NB4 (cell line): ENCODE measurements at regions not wholly inside any gene's neighbourhood (a gene's known extent, or its start where the extent isn't known, plus 50 kb on each side); places are given as distances from the start of the nearest gene placed in this dataset.

Source experiments
- MAX ChIP-seq: IDR thresholded peaks from 2 replicates; pipeline ENCODE4 v1.6.1; 2011; ENCODE audit warnings: low read depth, low read length
- MYC ChIP-seq: IDR thresholded peaks from 2 replicates; pipeline ENCODE4 v1.6.1; 2011; ENCODE audit warnings: low read depth, low read length
- POLR2A ChIP-seq: IDR thresholded peaks from 2 replicates; pipeline ENCODE4 v1.6.1; 2011; ENCODE audit warnings: mild to moderate bottlenecking; ENCODE audit not compliant: insufficient read length; ENCODE audit errors: extremely low read depth
- TF ChIP-seq, protein P1 (sequence below): IDR thresholded peaks from one replicate; pipeline ENCODE4 v1.5.1; 2012; ENCODE audit warnings: low read depth, low read length

DNA sequence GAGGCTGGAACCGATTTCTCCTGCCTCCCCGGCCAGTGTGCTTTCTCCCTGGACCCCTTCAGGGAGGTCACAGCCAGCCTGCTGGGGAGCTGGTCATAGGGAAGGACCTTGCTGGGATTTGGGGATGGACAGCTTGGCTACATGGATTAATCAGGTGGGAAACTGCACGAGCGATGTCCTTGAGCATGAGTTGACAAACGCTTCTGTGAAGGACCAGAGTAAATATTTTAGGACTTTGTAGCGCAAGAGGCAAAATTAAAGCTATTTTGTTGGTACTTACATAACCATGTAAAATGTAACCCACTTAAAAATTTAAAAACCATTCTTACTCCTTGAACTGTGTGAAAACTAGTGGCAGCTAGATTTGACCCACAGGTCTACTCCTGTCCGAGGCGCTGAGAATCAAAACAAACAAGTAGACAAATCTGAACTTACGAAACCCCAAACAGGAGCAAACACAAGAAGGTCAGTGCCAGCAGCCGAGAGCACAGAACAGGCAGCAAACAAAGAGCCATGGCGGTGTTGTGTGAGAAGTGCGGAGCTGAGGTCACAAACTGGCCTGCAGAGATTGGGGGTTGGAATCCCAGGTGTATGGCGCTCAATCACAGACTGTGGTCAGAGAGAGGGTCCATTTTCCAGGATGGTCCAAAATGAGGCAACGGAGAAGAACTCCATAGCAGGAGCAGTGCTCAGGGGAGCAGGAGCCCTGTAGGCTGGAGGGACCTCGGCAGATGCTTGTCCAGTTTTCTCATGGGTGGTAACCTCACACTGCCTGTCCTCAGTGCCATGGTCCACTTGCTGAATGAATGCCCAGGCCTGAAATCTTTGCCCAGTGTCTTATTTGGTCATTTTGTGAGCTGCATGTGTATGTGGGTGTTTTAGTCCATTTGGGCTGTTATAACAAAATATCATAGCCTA, 79.2 kb upstream of the CLMN start:
- TF ChIP-seq, protein P1, sequence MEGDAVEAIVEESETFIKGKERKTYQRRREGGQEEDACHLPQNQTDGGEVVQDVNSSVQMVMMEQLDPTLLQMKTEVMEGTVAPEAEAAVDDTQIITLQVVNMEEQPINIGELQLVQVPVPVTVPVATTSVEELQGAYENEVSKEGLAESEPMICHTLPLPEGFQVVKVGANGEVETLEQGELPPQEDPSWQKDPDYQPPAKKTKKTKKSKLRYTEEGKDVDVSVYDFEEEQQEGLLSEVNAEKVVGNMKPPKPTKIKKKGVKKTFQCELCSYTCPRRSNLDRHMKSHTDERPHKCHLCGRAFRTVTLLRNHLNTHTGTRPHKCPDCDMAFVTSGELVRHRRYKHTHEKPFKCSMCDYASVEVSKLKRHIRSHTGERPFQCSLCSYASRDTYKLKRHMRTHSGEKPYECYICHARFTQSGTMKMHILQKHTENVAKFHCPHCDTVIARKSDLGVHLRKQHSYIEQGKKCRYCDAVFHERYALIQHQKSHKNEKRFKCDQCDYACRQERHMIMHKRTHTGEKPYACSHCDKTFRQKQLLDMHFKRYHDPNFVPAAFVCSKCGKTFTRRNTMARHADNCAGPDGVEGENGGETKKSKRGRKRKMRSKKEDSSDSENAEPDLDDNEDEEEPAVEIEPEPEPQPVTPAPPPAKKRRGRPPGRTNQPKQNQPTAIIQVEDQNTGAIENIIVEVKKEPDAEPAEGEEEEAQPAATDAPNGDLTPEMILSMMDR: no peak
- TF ChIP-seq MYC (no peak), POLR2A (no peak), MAX (no peak)
